WERI-Rb-1 (cell line): ENCODE measurements at regions not wholly inside any gene's neighbourhood (a gene's known extent, or its start where the extent isn't known, plus 50 kb on each side); places are given as distances from the start of the nearest gene placed in this dataset.

Source experiments
- DNase-seq: peaks from one replicate; pipeline ENCODE4 v3.0.0-alpha.2; 2020
- H3K27ac ChIP-seq: fragments of 250-450 bp; sonication (Bioruptor Pico); 2 replicates; pipeline ENCODE4 v1.5.1; 2020; ENCODE audit warnings: mild to moderate bottlenecking, moderate library complexity
- H3K27me3 ChIP-seq: fragments of 250-450 bp; sonication (Bioruptor Pico); 2 replicates; pipeline ENCODE4 v1.5.1; 2021; ENCODE audit warnings: mild to moderate bottlenecking, low read depth, moderate library complexity; ENCODE audit not compliant: insufficient read depth, severe bottlenecking
- H3K36me3 ChIP-seq: fragments of 250-450 bp; sonication (Bioruptor Pico); 2 replicates; pipeline ENCODE4 v1.5.1; 2020; ENCODE audit warnings: mild to moderate bottlenecking, moderate library complexity
- H3K4me3 ChIP-seq: 2 replicates; pipeline ENCODE4 v1.5.1; 2011; ENCODE audit warnings: low read depth, mild to moderate bottlenecking, control low read depth, low read length
- H3K9me3 ChIP-seq: fragments of 250-450 bp; sonication (Bioruptor Pico); 2 replicates; pipeline ENCODE4 v1.5.1; 2021; ENCODE audit warnings: mild to moderate bottlenecking, moderate library complexity; ENCODE audit not compliant: severe bottlenecking
- TF ChIP-seq, protein P1 (sequence below): IDR thresholded peaks from 2 replicates; pipeline ENCODE4 v1.5.1; 2011; ENCODE audit warnings: low read depth, mild to moderate bottlenecking, control low read depth, inconsistent platforms, low read length

DNA sequence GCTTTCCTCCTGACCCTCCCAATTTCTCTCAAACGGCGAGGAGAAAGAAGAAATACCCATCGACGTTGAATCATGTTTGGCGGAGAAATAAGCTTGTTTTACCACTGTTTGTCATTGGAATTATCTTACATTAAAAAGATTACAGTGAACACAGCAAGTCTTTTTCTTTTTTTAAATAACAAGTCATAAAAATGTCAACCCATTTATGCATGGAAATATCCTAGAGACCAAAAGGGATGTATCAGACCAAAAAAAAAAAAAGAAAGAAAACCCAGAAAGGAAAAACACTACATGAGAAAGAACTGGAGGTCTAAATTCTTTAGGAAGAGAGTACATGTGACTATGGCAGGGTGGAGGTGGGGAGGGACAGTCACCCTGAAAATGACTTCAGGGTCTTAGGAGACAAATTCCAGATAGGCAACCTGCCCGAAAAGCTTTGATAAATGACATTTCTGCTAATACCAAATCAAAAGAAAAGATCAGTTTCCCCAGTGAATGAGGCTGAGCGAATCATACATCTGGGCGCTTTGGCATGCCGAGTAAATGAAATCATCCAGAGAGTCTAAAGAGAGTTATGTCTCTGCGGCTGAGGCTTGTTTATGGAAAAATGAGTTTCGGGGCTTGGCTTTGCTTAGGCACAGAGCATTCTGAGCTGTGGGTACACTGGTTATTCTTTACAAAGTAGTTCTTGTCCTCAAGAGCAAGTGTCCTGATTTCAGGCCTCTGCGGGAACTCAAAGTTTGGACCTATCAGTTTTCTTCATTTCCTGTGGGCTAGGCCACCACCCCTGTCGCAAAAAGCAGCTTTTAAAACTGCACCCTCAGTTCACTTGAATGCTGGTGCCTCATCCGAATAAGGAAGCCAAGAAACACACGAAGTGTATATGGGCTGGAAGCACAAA is 110.1 kb upstream of the TGFBR2 start:
- Histone ChIP-seq H3K36me3 (no peaks in the 10 kb centered on the region), H3K9me3 (no peaks in the 10 kb centered on the region), H3K4me3 (no peak overlapping the region), H3K27ac (no peak overlapping the region), H3K27me3 (no peaks in the 10 kb centered on the region)
- DNase-seq = no peak
- TF ChIP-seq, protein P1, sequence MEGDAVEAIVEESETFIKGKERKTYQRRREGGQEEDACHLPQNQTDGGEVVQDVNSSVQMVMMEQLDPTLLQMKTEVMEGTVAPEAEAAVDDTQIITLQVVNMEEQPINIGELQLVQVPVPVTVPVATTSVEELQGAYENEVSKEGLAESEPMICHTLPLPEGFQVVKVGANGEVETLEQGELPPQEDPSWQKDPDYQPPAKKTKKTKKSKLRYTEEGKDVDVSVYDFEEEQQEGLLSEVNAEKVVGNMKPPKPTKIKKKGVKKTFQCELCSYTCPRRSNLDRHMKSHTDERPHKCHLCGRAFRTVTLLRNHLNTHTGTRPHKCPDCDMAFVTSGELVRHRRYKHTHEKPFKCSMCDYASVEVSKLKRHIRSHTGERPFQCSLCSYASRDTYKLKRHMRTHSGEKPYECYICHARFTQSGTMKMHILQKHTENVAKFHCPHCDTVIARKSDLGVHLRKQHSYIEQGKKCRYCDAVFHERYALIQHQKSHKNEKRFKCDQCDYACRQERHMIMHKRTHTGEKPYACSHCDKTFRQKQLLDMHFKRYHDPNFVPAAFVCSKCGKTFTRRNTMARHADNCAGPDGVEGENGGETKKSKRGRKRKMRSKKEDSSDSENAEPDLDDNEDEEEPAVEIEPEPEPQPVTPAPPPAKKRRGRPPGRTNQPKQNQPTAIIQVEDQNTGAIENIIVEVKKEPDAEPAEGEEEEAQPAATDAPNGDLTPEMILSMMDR = no peak

DNA sequence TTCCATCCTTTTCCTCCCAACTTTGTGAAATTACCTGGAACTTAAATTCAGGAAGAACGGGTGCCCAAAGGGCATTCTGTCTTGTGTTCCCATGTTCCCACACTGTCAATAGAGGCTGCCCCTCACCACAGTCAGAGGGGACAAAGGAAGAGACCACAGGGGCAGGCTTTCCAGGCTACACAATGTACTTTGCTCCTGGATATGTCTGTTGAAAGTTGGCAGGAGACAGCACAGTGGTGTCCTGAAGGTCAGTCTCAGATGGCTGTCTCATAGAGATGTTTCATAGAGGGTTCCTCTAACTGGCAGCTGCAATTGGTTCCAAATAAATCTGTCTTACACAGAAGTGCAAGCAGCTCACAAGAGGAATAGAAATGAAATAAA is 107.8 kb upstream of the TGFBR2 start:
- no peaks in the 10 kb centered on the region for H3K36me3 ChIP-seq
- no peaks in the 10 kb centered on the region for H3K27me3 ChIP-seq
- no peak overlapping the region for H3K4me3 ChIP-seq
- no peaks in the 10 kb centered on the region for H3K9me3 ChIP-seq
- no peak overlapping the region for H3K27ac ChIP-seq
- DNase-seq = no peak
- TF ChIP-seq, protein P1 = no peak

DNA sequence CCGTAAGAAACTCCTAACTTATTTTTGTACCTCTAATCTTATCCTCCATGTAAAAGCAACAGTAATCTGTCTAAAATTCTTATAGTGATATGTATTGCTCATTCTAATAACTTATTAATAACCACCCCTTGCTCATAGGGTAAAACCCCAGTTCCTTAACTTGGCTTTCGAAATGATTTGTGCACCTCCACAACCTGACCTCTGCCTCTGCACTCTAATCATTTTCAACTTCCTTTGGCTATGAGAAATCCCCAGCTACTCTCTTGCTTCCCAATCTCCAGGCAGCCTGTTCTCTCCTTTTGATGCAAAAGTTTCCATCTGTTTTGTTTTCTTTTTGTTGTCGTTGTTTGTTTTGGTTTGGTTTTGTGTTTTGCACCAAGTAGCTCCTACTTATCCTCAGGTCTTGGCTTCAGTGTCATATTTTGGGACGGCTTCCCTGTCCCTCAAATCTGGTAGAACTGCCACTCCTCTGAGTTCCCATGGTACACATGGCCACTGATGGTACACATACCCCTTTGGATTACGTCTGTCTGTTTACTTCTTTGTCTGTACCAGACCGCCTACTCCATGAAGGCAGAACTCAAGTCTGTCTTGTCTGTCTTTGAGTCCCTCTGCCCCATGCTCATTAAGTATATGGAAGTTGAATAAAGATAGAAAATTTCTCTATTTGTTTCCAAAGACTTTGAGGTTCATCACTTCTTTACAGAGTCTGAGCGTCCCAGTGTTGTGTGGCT is 105.6 kb upstream of the TGFBR2 start:
- no peak overlapping the region for H3K27ac ChIP-seq
- no peaks in the 10 kb centered on the region for H3K9me3 ChIP-seq
- TF ChIP-seq, protein P1 = no peak
- DNase-seq = no peak
- no peaks in the 10 kb centered on the region for H3K36me3 ChIP-seq
- no peak overlapping the region for H3K4me3 ChIP-seq
- H3K27me3 ChIP-seq = no peaks in the 10 kb centered on the region

DNA sequence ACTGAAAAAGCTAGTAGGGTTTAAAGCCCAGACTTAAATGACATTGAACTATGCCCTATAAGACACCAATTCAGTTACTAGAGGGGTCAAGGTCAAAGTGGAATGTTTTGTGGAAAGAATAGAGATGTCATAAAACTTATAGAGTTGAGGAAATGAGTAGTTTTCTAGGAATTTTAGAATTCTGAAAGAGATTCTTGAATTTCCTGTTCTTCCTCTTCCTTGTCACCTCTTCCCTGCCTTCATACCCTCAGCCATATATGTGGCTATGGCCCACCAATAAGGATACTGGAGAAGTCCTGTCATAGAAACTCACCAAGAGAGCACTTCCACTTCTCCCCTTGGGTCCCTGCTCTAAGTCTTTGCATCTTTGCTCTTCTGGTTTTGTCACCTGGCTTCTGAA is 104.9 kb upstream of the TGFBR2 start:
- no peak for DNase-seq
- Histone ChIP-seq H3K36me3 (no peaks in the 10 kb centered on the region), H3K4me3 (no peak overlapping the region), H3K27me3 (no peaks in the 10 kb centered on the region), H3K9me3 (no peaks in the 10 kb centered on the region), H3K27ac (no peak overlapping the region)
- TF ChIP-seq, protein P1 = no peak

DNA sequence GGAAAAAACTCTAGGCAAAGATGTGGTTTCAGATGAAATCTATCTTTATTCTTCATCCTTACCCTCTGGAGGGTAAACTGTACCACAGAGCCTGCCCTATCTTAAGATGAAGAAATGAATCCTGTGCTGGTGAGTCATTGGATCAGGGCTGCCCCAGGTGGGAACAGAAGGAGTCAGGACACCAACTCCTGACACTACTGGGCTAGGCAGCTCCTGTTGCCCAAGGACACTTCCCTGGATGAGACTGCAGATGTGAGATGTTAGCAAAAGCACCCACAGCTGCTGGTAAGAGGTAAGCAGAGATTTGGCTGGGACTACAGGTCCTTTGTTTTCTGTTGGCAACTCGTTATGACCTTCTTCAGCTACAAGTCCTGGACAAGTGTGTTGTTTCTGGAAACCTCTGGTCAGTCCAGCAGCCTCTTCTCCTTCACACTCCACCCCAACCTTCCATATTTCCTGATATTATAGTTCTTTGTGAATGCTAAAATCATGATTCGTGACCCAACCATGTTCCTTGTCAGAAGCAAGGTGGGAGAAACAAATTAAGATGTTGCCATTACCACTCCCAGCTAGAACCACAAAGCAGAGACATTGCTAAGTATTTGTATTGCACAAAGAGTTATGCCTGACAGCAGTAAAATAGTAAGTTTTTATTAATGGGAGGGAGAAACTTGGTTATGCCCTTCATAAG is 104.2 kb upstream of the TGFBR2 start:
- H3K36me3 ChIP-seq = no peaks in the 10 kb centered on the region
- H3K27me3 ChIP-seq = no peaks in the 10 kb centered on the region
- no peaks in the 10 kb centered on the region for H3K9me3 ChIP-seq
- H3K4me3 ChIP-seq = no peak overlapping the region
- TF ChIP-seq, protein P1 = no peak
- no peak for DNase-seq
- no peak overlapping the region for H3K27ac ChIP-seq
